ENCODE measurements at regions not wholly inside any gene's neighbourhood (a gene's known extent, or its start where the extent isn't known, plus 50 kb on each side); places are given as distances from the start of the nearest gene placed in this dataset.
A peak's percentile ranks its signal among the peaks of the same experiment; 100 is the strongest.

DNA sequence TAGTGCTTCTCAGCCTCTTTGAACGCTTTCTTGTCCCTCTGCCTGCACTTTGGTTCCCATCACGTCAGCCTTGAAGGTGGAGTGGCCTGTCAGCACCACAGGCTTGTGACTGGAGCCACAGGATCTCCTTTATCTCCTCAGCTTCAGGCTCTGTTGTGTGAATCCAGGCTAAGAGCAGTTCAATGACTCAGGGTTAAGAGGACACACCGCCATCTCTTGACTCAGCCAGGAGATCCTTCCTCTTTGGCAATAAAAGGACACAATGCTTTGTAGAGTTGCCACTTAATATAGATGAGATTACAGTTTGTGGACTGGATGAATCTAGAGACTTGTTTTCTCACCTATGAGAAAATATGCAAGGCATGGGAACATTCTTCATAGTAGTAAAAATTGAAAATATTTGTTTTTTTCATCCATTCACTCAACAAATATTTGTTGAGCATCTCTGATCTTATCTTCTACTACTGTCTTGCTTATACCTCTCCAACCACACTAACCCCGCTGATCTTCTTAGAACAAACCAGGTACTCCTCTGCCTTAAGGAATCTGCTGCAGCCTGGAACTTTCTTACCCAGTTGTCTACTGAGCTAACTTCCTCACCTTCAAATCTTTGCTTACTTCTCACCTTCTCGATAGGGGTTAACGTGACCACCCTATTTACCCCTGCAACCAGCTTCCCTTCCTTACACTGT is 62.3 kb downstream of the UCHL1 start:
- peak; percentile 56 for DNase-seq

DNA sequence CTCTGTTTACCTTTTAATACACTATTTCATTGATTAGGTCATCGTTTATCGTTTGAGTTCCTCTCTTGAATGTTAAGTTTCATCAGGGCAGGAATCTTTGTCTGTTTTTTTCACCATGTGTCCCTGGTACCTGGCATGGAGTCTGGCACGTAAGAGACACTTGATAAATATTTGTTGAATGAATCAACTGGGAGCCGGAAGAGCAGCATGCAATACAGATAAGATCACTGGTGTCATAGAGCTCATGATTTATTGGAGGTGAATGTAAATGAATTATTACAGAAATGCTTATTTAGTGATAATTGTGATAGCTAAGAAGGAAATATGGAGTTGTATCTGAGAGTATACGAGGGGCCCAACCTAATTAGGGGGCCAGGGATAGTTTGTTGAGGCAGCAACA is 62.8 kb downstream of the UCHL1 start:
- H3K27ac ChIP-seq (replicated peaks): no peak overlapping the region
- H3K4me3 ChIP-seq: no peak overlapping the region
- H3K27me3 ChIP-seq (ENCODE audit: low read depth): peaks cover 27% of the 10 kb centered on the region
- no peak for DNase-seq
- intact Hi-C loops (cut with micrococcal nuclease): no loop called here
- H3K4me1 ChIP-seq: peaks cover 12% of the 10 kb centered on the region
- no peaks in the 10 kb centered on the region for H3K36me3 ChIP-seq
- TF ChIP-seq, protein P1, sequence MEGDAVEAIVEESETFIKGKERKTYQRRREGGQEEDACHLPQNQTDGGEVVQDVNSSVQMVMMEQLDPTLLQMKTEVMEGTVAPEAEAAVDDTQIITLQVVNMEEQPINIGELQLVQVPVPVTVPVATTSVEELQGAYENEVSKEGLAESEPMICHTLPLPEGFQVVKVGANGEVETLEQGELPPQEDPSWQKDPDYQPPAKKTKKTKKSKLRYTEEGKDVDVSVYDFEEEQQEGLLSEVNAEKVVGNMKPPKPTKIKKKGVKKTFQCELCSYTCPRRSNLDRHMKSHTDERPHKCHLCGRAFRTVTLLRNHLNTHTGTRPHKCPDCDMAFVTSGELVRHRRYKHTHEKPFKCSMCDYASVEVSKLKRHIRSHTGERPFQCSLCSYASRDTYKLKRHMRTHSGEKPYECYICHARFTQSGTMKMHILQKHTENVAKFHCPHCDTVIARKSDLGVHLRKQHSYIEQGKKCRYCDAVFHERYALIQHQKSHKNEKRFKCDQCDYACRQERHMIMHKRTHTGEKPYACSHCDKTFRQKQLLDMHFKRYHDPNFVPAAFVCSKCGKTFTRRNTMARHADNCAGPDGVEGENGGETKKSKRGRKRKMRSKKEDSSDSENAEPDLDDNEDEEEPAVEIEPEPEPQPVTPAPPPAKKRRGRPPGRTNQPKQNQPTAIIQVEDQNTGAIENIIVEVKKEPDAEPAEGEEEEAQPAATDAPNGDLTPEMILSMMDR (IDR thresholded peaks at IDR 0.05; ENCODE audit: borderline replicate concordance): no peak
- H3K9me3 ChIP-seq (replicated peaks): peaks cover 7% of the 10 kb centered on the region

More for the DNA sequence above, 62.3 kb downstream of the UCHL1 start:
- intact Hi-C loops (cut with micrococcal nuclease): no loop called here
- Histone ChIP-seq H3K9me3 (replicated peaks) (peaks cover 7% of the 10 kb centered on the region), H3K4me1 (peaks cover 12% of the 10 kb centered on the region), H3K27ac (replicated peaks) (no peak overlapping the region), H3K36me3 (no peaks in the 10 kb centered on the region), H3K27me3 (ENCODE audit: low read depth) (peaks cover 33% of the 10 kb centered on the region), H3K4me3 (no peak overlapping the region)
- TF ChIP-seq, protein P1 (IDR thresholded peaks at IDR 0.05; ENCODE audit: borderline replicate concordance): no peak

DNA sequence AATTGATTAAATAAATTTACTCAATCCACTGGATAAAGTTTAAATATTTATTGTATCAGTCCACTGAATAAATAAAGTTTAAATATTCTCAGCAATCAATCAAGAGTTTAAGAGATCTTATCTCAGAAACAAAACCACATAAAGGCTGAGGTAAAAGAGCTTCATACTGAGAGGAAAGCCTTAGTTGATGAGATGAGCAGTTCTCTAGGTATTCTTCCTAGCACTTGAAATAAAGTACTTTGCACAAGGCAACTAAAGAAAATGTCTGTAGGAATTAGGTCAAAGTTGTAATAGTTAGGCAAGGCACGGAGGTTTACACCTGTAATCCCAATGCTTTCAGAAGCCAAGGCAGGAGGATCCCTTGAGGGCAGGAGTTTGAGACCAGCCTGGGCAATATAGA is 63.5 kb downstream of the UCHL1 start:
- DNase-seq: no peak
- H3K4me1 ChIP-seq: peaks cover 12% of the 10 kb centered on the region
- TF ChIP-seq, protein P1 (IDR thresholded peaks at IDR 0.05; ENCODE audit: borderline replicate concordance): no peak
- H3K36me3 ChIP-seq: no peaks in the 10 kb centered on the region
- intact Hi-C loops (cut with micrococcal nuclease): no loop called here
- H3K27me3 ChIP-seq (ENCODE audit: low read depth): peaks cover 20% of the 10 kb centered on the region
- H3K27ac ChIP-seq (replicated peaks): no peak overlapping the region
- H3K4me3 ChIP-seq: no peak overlapping the region
- H3K9me3 ChIP-seq (replicated peaks): peaks cover 7% of the 10 kb centered on the region

DNA sequence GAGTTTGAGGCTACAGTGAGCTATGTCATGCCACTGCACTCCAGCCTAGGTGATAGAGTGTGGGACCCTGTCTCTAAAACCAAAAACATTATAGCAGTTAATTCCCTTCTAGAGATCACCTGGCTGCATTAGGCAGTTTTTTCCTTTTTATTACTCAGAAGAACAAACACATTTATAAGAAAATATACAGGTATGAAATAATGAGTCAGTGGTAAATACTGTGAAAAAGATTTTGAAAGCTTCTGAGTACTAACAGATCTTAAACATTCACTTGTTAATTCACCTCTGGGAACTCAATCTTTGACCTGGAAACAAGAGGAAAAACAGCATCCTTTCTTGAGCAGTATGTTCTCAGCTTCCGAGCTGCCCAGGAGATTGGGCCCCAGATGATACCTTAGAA is 64.1 kb downstream of the UCHL1 start:
- Histone ChIP-seq H3K27me3 (ENCODE audit: low read depth) (peaks cover 15% of the 10 kb centered on the region), H3K4me3 (no peak overlapping the region), H3K9me3 (replicated peaks) (peaks cover 7% of the 10 kb centered on the region), H3K27ac (replicated peaks) (no peak overlapping the region), H3K4me1 (peaks cover 12% of the 10 kb centered on the region), H3K36me3 (no peaks in the 10 kb centered on the region)
- intact Hi-C loops (cut with micrococcal nuclease): no loop called here
- TF ChIP-seq, protein P1 (IDR thresholded peaks at IDR 0.05; ENCODE audit: borderline replicate concordance): no peak
- no peak for DNase-seq

DNA sequence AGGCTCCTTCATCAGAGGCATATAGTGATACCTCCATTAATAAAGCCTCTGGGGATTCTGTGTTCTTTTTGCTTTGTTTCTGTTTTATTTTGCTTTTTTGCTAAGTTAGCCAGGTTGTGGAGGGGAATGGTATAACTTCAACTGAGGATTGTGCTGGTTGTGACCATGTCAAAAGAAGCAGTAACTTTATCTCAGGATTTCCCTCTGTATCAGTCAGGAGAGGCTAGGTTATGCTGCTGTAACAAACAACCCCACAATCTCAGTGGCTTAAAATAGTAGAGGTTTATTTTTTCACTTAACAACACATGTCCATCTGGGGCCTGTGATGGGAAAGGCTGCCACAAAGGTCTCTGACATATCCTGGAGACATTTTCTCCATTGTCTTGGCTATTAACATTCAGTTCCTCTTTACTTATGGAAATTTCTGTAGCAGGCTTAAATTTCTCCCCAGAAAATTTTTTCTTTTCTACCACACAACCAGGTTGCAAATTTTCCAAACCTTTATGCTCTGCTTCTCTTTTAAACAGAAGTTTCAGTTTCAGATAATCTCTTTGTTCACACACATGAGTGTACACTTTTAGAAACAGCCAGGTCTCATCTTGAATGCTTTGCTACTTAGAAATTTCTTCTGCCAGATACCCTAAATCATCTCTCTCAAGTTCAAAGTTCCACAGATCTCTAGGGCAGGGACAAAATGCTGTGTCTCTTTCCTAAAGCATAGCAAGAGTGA is 64.7 kb downstream of the UCHL1 start:
- no peak for DNase-seq
- no peak overlapping the region for H3K27ac ChIP-seq (replicated peaks)
- intact Hi-C loops (cut with micrococcal nuclease): no loop called here
- peaks cover 12% of the 10 kb centered on the region for H3K4me1 ChIP-seq
- no peaks in the 10 kb centered on the region for H3K36me3 ChIP-seq
- H3K9me3 ChIP-seq (replicated peaks): peaks cover 7% of the 10 kb centered on the region
- TF ChIP-seq, protein P1 (IDR thresholded peaks at IDR 0.05; ENCODE audit: borderline replicate concordance): no peak
- peaks cover 9% of the 10 kb centered on the region for H3K27me3 ChIP-seq (ENCODE audit: low read depth)
- no peak overlapping the region for H3K4me3 ChIP-seq

All from left ventricle myocardium inferior (tissue), 1 donor.